HG03571 (cell line): ENCODE measurements at regions not wholly inside any gene's neighbourhood (a gene's known extent, or its start where the extent isn't known, plus 50 kb on each side); places are given as distances from the start of the nearest gene placed in this dataset.
"Not testable (repeated sequence)": the region's sequence is repeated elsewhere in the genome, so short reads cannot be mapped to it uniquely, and the experiment has no call there.

ENCODE experiments used
- ATAC-seq: cut with Tn5 transposase; IDR thresholded peaks from one replicate; pipeline ENCODE4 v1.9.1; 2021; ENCODE audit not compliant: unreplicated experiment

- no peak for ATAC-seq
Observed at GRCh38 chr3:72660270-72661114, 187.8 kb downstream of the SHQ1 start.

- no peak for ATAC-seq
Observed at GRCh38 chr3:72659596-72659995, 188.6 kb downstream of the SHQ1 start.

GRCh38 chr3:72659188-72659587, 189.1 kb downstream of the SHQ1 start:
- ATAC-seq = no peak

GRCh38 chr3:72658466-72659100, 189.7 kb downstream of the SHQ1 start:
- ATAC-seq = no peak

- no peak for ATAC-seq
Observed at GRCh38 chr3:72657666-72658065, 190.6 kb downstream of the SHQ1 start.

GRCh38 chr3:72655723-72656122, 192.5 kb downstream of the SHQ1 start:
- ATAC-seq = no peak

- ATAC-seq = no peak
Observed at GRCh38 chr3:72655131-72655551, 193.1 kb downstream of the SHQ1 start.

- ATAC-seq = no peak
Observed at GRCh38 chr3:72652395-72652794, 195.8 kb downstream of the SHQ1 start.

GRCh38 chr3:72651498-72651897, 196.7 kb downstream of the SHQ1 start:
- ATAC-seq = no peak

GRCh38 chr3:72646263-72646662, 202.0 kb downstream of the SHQ1 start:
- no peak for ATAC-seq

- not testable (repeated sequence) for ATAC-seq
Observed at GRCh38 chr3:72643635-72644034, 204.6 kb downstream of the SHQ1 start.

- ATAC-seq = no peak
Observed at GRCh38 chr3:72641684-72642083, 206.6 kb downstream of the SHQ1 start.

- no peak for ATAC-seq
Observed at GRCh38 chr3:72641072-72641471, 207.2 kb downstream of the SHQ1 start.

- no peak for ATAC-seq
Observed at GRCh38 chr3:72636969-72637597, 211.2 kb downstream of the SHQ1 start.

- no peak for ATAC-seq
Observed at GRCh38 chr3:72635551-72635950, 212.7 kb downstream of the SHQ1 start.

GRCh38 chr3:72634128-72634527, 214.1 kb downstream of the SHQ1 start:
- no peak for ATAC-seq

GRCh38 chr3:72633534-72633933, 214.7 kb downstream of the SHQ1 start:
- no peak for ATAC-seq

GRCh38 chr3:72633121-72633520, 215.1 kb downstream of the SHQ1 start:
- ATAC-seq = no peak

GRCh38 chr3:72632129-72632528, 216.1 kb downstream of the SHQ1 start:
- ATAC-seq = no peak

- ATAC-seq = no peak
Observed at GRCh38 chr3:72630969-72631344, 217.3 kb downstream of the SHQ1 start.

GRCh38 chr3:72630327-72630968, 217.8 kb downstream of the SHQ1 start:
- no peak for ATAC-seq
